IMR-90 (cell line): ENCODE measurements at regions not wholly inside any gene's neighbourhood (a gene's known extent, or its start where the extent isn't known, plus 50 kb on each side); places are given as distances from the start of the nearest gene placed in this dataset.

ENCODE experiments used
- ATAC-seq: fragments of 200-7000 bp; cut with Tn5 transposase; 2 replicates; pipeline ENCODE4 v1.9.1; 2020; ENCODE audit warnings: low read depth, mild to moderate bottlenecking, moderate library complexity
- BruUV-seq: library from RNA; stranded (reverse); fragments of 400-500 nt; replicated peaks from 2 replicates; lab custom pipeline; 2021; lab: Mats Ljungman, UMichigan
- CTCF ChIA-PET: fragments of 300-600 bp; formaldehyde crosslinking; extraction: SDS; loops from one replicate; lab custom pipeline; 2021; ENCODE audit warnings: antibody characterized with exemption; lab: Yijun Ruan, JAX
- POLR2A ChIA-PET: fragments of 300-600 bp; sonication (Branson Sonifier 250); formaldehyde crosslinking; loops from one replicate; lab custom pipeline; 2022; ENCODE audit warnings: antibody characterized with exemption; ENCODE audit not compliant: unreplicated experiment; lab: Charles Lee
- DNase-seq: peaks from one replicate; pipeline ENCODE4 v3.0.0; 2013
- H2AFZ ChIP-seq: replicated peaks from 2 replicates; pipeline ENCODE3; 2013; ENCODE audit warnings: low read length, mild to moderate bottlenecking; ENCODE audit not compliant: poor library complexity
- H2AK5ac ChIP-seq: 2 replicates; pipeline ENCODE4 v1.6.1; 2013; ENCODE audit warnings: low read depth, low read length, inconsistent platforms
- H2AK9ac ChIP-seq: replicated peaks from 2 replicates; pipeline ENCODE3; 2013; ENCODE audit warnings: mild to moderate bottlenecking, low read depth, low read length, moderate library complexity; ENCODE audit not compliant: poor library complexity
- H2BK120ac ChIP-seq: 2 replicates; pipeline ENCODE4 v1.6.1; 2013; ENCODE audit warnings: low read depth, low read length, inconsistent platforms
- H2BK15ac ChIP-seq: 3 replicates; pipeline ENCODE4 v1.6.1; 2013; ENCODE audit warnings: low read depth, low read length, inconsistent platforms
- H2BK20ac ChIP-seq: 2 replicates; pipeline ENCODE4 v1.6.1; 2013; ENCODE audit warnings: low read depth, mild to moderate bottlenecking, inconsistent platforms, low read length, moderate library complexity
- H2BK5ac ChIP-seq: 2 replicates; pipeline ENCODE4 v1.6.1; 2013; ENCODE audit warnings: mild to moderate bottlenecking, low read depth, low read length, inconsistent platforms; ENCODE audit not compliant: poor library complexity, severe bottlenecking
- H3K14ac ChIP-seq: replicated peaks from 2 replicates; pipeline ENCODE4 v1.6.1; 2013; ENCODE audit warnings: low read depth, low read length, inconsistent platforms
- H3K18ac ChIP-seq: 2 replicates; pipeline ENCODE4 v1.6.1; 2013; ENCODE audit warnings: low read depth, low read length, control low read depth
- H3K23ac ChIP-seq: 2 replicates; pipeline ENCODE4 v1.6.1; 2013; ENCODE audit warnings: low read depth, low read length, inconsistent platforms
- H3K27ac ChIP-seq: 2 replicates; pipeline ENCODE4 v1.5.1; 2013; ENCODE audit warnings: mild to moderate bottlenecking, control low read depth, low read length; ENCODE audit not compliant: insufficient read depth
- H3K27me3 ChIP-seq: 2 replicates; pipeline ENCODE4 v1.6.1; 2013; ENCODE audit warnings: low read length; ENCODE audit not compliant: control insufficient read depth, insufficient read depth
- H3K36me3 ChIP-seq: 2 replicates; pipeline ENCODE4 v1.6.1; 2013; ENCODE audit warnings: low read length, mixed read lengths; ENCODE audit not compliant: control insufficient read depth, insufficient read depth
- H3K4ac ChIP-seq: 2 replicates; pipeline ENCODE4 v1.6.1; 2013; ENCODE audit warnings: low read depth, low read length, inconsistent platforms
- H3K4me1 ChIP-seq: 2 replicates; pipeline ENCODE4 v1.6.1; 2013; ENCODE audit warnings: low read length, mixed read lengths; ENCODE audit not compliant: control insufficient read depth, insufficient read depth
- H3K4me2 ChIP-seq: 2 replicates; pipeline ENCODE4 v1.6.1; 2013; ENCODE audit warnings: low read depth, mild to moderate bottlenecking, control low read depth, low read length, moderate library complexity
- H3K4me3 ChIP-seq: 2 replicates; pipeline ENCODE4 v1.5.1; 2013; ENCODE audit warnings: low read depth, mild to moderate bottlenecking, control low read depth, low read length, moderate library complexity; ENCODE audit not compliant: insufficient read depth
- H3K56ac ChIP-seq: 2 replicates; pipeline ENCODE4 v1.6.1; 2013; ENCODE audit warnings: low read length, inconsistent platforms; ENCODE audit not compliant: insufficient read depth; ENCODE audit errors: extremely low read depth
- H3K79me1 ChIP-seq, 2 experiments: 2 replicates each; pipeline ENCODE4 v1.6.1; 2013; ENCODE audit warnings: low read length in 2 of 2, inconsistent platforms in 1 of 2, low read depth in 1 of 2
- H3K9ac ChIP-seq: 2 replicates; pipeline ENCODE4 v1.6.1; 2013; ENCODE audit warnings: low read depth, low read length, control low read depth
- H3K9me1 ChIP-seq: 2 replicates; pipeline ENCODE4 v1.6.1; 2013; ENCODE audit warnings: low read length, inconsistent platforms; ENCODE audit not compliant: insufficient read depth
- H3K9me3 ChIP-seq: 2 replicates; pipeline ENCODE4 v1.6.1; 2013; ENCODE audit warnings: low read length; ENCODE audit not compliant: control insufficient read depth, insufficient read depth
- H4K20me1 ChIP-seq: 2 replicates; pipeline ENCODE4 v1.6.1; 2013; ENCODE audit warnings: low read length, inconsistent platforms; ENCODE audit not compliant: insufficient read depth
- H4K5ac ChIP-seq: 2 replicates; pipeline ENCODE4 v1.6.1; 2013; ENCODE audit warnings: mild to moderate bottlenecking, low read depth, low read length, control low read depth
- H4K8ac ChIP-seq, 2 experiments: 2 replicates each; pipeline ENCODE4 v1.6.1; 2013; ENCODE audit warnings: low read depth in 2 of 2, low read length in 2 of 2, control low read depth in 1 of 2, inconsistent platforms in 1 of 2
- H4K91ac ChIP-seq: 2 replicates; pipeline ENCODE4 v1.6.1; 2013; ENCODE audit warnings: low read depth, low read length, inconsistent platforms; ENCODE audit not compliant: insufficient read depth
- CTCF ChIP-seq: conservative IDR thresholded peaks from 2 replicates; pipeline ENCODE4 v1.5.1; 2012; ENCODE audit warnings: mild to moderate bottlenecking, low read depth, low read length, improper control_type of control experiment
- MAFK ChIP-seq: IDR thresholded peaks from 2 replicates; pipeline ENCODE4 v1.6.1; 2012; ENCODE audit warnings: low read depth, low read length, improper control_type of control experiment
- WGBS, 2 experiments: methylation state at CpG; one replicate each; pipeline versions ENCODE4 v1.1.5 to v1.1.7; 2013; ENCODE audit warnings: missing lambda C conversion rate in 2 of 2; ENCODE audit not compliant: insufficient read length in 1 of 2; ENCODE audit errors: extremely low coverage in 2 of 2; 5-methylcytosine and 5-hydroxymethylcytosine counted together
- dilution Hi-C: fragments of 300-500 bp; cut with HindIII; formaldehyde crosslinking; loops from one replicate; pipeline ENCODE4 v1.14.3; 2018; ENCODE audit warnings: low sequenced_read_pairs; ENCODE audit not compliant: unreplicated experiment
- in situ Hi-C: fragments of 300-500 bp; cut with MboI; formaldehyde crosslinking; loops from 3 replicates; pipeline ENCODE4 v1.14.3; 2019; ENCODE audit warnings: low sequenced_read_pairs, inconsistent platforms, mixed read lengths
- intact Hi-C: fragments of 100-400 bp; cut with micrococcal nuclease; formaldehyde crosslinking; loops from 2 replicates; pipeline ENCODE4 v1.10.0; 2022

- H4K91ac ChIP-seq, result no peak overlapping the region
- H3K27ac ChIP-seq, result no peak overlapping the region
- H3K14ac ChIP-seq, result no peak overlapping the region
- no CpG with 5 or more reads among the region's 7 CpGs for WGBS, 2 experiments
- dilution Hi-C loops, result no loop called here
- no peak overlapping the region for H4K8ac ChIP-seq
- no peaks in the 10 kb centered on the region for H3K79me1 ChIP-seq
- H3K36me3 ChIP-seq, result no peaks in the 10 kb centered on the region
- no peak overlapping the region for H3K4ac ChIP-seq
- H2BK5ac ChIP-seq, result no peak overlapping the region
- no peak overlapping the region for H3K18ac ChIP-seq
- H3K9me3 ChIP-seq, result peaks cover 8% of the 10 kb centered on the region
- no peaks in the 10 kb centered on the region for H3K9me1 ChIP-seq
- H2AFZ ChIP-seq, result no peak overlapping the region
- ChIA-PET CTCF (no interaction called here), POLR2A (no interaction called here)
- no peak overlapping the region for H4K5ac ChIP-seq
- no peak overlapping the region for H3K56ac ChIP-seq
- no peak overlapping the region for H2AK9ac ChIP-seq
- no peaks in the 10 kb centered on the region for H3K27me3 ChIP-seq
- H3K4me3 ChIP-seq, result no peak overlapping the region
- no TSS peak for BruUV-seq
- TF ChIP-seq CTCF (no peak), MAFK (peak; percentile 55; the same call in 1 of the 2 replicates)
- DNase-seq (no peak), ATAC-seq (no peak)
- in situ Hi-C loops, result no loop called here
- no peak overlapping the region for H2BK120ac ChIP-seq
- no peak overlapping the region for H2BK20ac ChIP-seq
- H3K4me1 ChIP-seq, result no peaks in the 10 kb centered on the region
- no peak overlapping the region for H2BK15ac ChIP-seq
- no peak overlapping the region for H3K4me2 ChIP-seq
- no peak overlapping the region for H3K23ac ChIP-seq
- H3K9ac ChIP-seq, result no peak overlapping the region
- no peaks in the 10 kb centered on the region for H4K20me1 ChIP-seq
- H2AK5ac ChIP-seq, result no peak overlapping the region
- intact Hi-C loops, result no loop called here
Measured at GRCh38 chr9:119027901-119028699, 341.1 kb downstream of the BRINP1 start.
